H54 (cell line): ENCODE measurements at regions not wholly inside any gene's neighbourhood (a gene's known extent, or its start where the extent isn't known, plus 50 kb on each side); places are given as distances from the start of the nearest gene placed in this dataset.

Source experiments
- DNase-seq: peaks from one replicate; pipeline ENCODE4 v3.0.0; 2011; ENCODE audit warnings: low spot score, mixed read lengths; ENCODE audit not compliant: insufficient read length
- FAIRE-seq: peaks from 3 replicates; lab custom pipeline; 2011; peaks lifted over from hg19 to GRCh38; lab: Jason Lieb, UNC
- POLR2A ChIP-seq: IDR thresholded peaks from 2 replicates; pipeline ENCODE4 v1.6.1; 2011; ENCODE audit warnings: low read depth, mild to moderate bottlenecking, low read length

- DNase-seq (no peak), FAIRE-seq (no peak)
- no peak for TF ChIP-seq POLR2A
Measured at GRCh38 chr13:33628662-33629061, 189.3 kb upstream of the RFC3 start.

- no peak for TF ChIP-seq POLR2A
- FAIRE-seq (no peak), DNase-seq (no peak)
Measured at GRCh38 chr13:33629605-33630360, 188.2 kb upstream of the RFC3 start.

GRCh38 chr13:33633701-33634545, 184.0 kb upstream of the RFC3 start:
- FAIRE-seq (no peak), DNase-seq (no peak)
- no peak for TF ChIP-seq POLR2A

- TF ChIP-seq POLR2A, result no peak
Measured at GRCh38 chr13:33634546-33634982, 183.4 kb upstream of the RFC3 start.

GRCh38 chr13:33636243-33636642, 181.7 kb upstream of the RFC3 start:
- DNase-seq (no peak), FAIRE-seq (no peak)
- no peak for TF ChIP-seq POLR2A

More at GRCh38 chr13:33634546-33634982, 183.4 kb upstream of the RFC3 start:
- FAIRE-seq (no peak), DNase-seq (no peak)

- FAIRE-seq (no peak), DNase-seq (no peak)
- no peak for TF ChIP-seq POLR2A
Measured at GRCh38 chr13:33636955-33637670, 180.8 kb upstream of the RFC3 start.

GRCh38 chr13:33637978-33638743, 179.8 kb upstream of the RFC3 start:
- FAIRE-seq (no peak), DNase-seq (no peak)
- no peak for TF ChIP-seq POLR2A

- no peak for TF ChIP-seq POLR2A
- DNase-seq (no peak), FAIRE-seq (no peak)
Measured at GRCh38 chr13:33639158-33639557, 178.8 kb upstream of the RFC3 start.

- FAIRE-seq (no peak), DNase-seq (no peak)
- no peak for TF ChIP-seq POLR2A
Measured at GRCh38 chr13:33639626-33640080, 178.3 kb upstream of the RFC3 start.

GRCh38 chr13:33640832-33641231, 177.1 kb upstream of the RFC3 start:
- FAIRE-seq, result no peak

GRCh38 chr13:33642374-33643065, 175.4 kb upstream of the RFC3 start:
- no peak for TF ChIP-seq POLR2A
- no peak for FAIRE-seq

More at GRCh38 chr13:33640832-33641231, 177.1 kb upstream of the RFC3 start:
- TF ChIP-seq POLR2A, result no peak
- no peak for DNase-seq

More at GRCh38 chr13:33642374-33643065, 175.4 kb upstream of the RFC3 start:
- DNase-seq, result no peak
